ENCODE measurements at regions not wholly inside any gene's neighbourhood (a gene's known extent, or its start where the extent isn't known, plus 50 kb on each side); places are given as distances from the start of the nearest gene placed in this dataset.

GRCh38 chr5:110038297-110038997 lies 348.7 kb downstream of the MAN2A1 start:
- DNase-seq, result no peak

GRCh38 chr5:110040178-110040577 lies 350.5 kb downstream of the MAN2A1 start:
- no peak for DNase-seq

GRCh38 chr5:110043025-110043424 lies 353.3 kb downstream of the MAN2A1 start:
- no peak for DNase-seq

GRCh38 chr5:110045158-110045557 lies 355.4 kb downstream of the MAN2A1 start:
- no peak for DNase-seq

GRCh38 chr5:110048491-110048890 lies 358.8 kb downstream of the MAN2A1 start:
- no peak for DNase-seq

GRCh38 chr5:110049816-110050215 lies 360.1 kb downstream of the MAN2A1 start:
- no peak for DNase-seq

GRCh38 chr5:110050640-110051345 lies 361.1 kb downstream of the MAN2A1 start:
- no peak for DNase-seq

- DNase-seq, result no peak
Measured at GRCh38 chr5:110053205-110053604, 363.5 kb downstream of the MAN2A1 start.

- no peak for DNase-seq
Measured at GRCh38 chr5:110053824-110054223, 364.1 kb downstream of the MAN2A1 start.

GRCh38 chr5:110054240-110054639 lies 364.5 kb downstream of the MAN2A1 start:
- peak; percentile 49 to 55 for DNase-seq

GRCh38 chr5:110055302-110055701 lies 365.6 kb downstream of the MAN2A1 start:
- DNase-seq, result no peak

GRCh38 chr5:110056580-110057114 lies 366.9 kb downstream of the MAN2A1 start:
- no peak for DNase-seq

- no peak for DNase-seq
Measured at GRCh38 chr5:110058175-110058574, 368.4 kb downstream of the MAN2A1 start.

- no peak for DNase-seq
Measured at GRCh38 chr5:110062246-110062645, 372.5 kb downstream of the MAN2A1 start.

- no peak for DNase-seq
Measured at GRCh38 chr5:110063640-110064602, 374.2 kb downstream of the MAN2A1 start.

- DNase-seq, result no peak
Measured at GRCh38 chr5:110064603-110065268, 375.0 kb downstream of the MAN2A1 start.

GRCh38 chr5:110070836-110071235 lies 381.1 kb downstream of the MAN2A1 start:
- DNase-seq, result no peak

- no peak for DNase-seq
Measured at GRCh38 chr5:110072651-110073050, 382.9 kb downstream of the MAN2A1 start.

- no peak for DNase-seq
Measured at GRCh38 chr5:110073534-110073933, 383.8 kb downstream of the MAN2A1 start.

GRCh38 chr5:110075656-110076055 lies 385.9 kb downstream of the MAN2A1 start:
- no peak for DNase-seq

GRCh38 chr5:110077147-110077546 lies 387.4 kb downstream of the MAN2A1 start:
- DNase-seq, result no peak

GRCh38 chr5:110082194-110082593 lies 392.5 kb downstream of the MAN2A1 start:
- DNase-seq, result no peak

GRCh38 chr5:110082863-110083262 lies 393.1 kb downstream of the MAN2A1 start:
- no peak for DNase-seq
